ENCODE measurements at regions not wholly inside any gene's neighbourhood (a gene's known extent, or its start where the extent isn't known, plus 50 kb on each side); places are given as distances from the start of the nearest gene placed in this dataset.

DNA sequence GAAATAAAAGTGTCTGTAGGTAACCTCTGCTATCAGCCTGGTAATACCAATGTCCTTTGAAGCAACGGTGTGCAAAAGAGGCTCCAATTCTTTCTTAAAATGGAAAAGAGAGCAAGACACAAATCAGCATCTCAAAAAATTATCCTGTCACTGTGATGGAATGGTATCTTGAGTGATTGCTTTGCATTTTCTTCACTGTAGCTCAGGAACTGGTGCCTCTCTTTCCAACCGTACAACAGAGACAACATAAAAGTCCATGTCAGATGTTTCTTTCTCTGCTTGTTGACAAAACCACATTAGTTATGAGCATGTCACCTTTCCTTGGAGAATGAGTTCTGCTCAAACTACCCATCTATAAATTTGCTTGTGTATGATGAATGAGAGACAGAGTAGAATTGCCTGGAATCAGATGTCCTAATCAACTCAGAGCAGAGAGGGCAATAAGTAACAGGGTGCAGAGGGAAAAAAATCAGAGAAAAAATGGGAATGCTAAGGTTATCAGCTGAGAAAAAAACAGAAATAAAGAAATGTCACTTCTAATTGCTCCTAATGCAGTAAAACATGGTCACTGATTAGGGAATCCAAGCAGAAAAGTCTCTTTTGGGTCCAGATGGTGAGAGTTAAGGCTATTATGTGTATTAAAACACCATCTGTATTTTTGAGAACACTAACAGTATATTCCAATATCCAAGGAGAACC, 465.0 kb upstream of the ATP2B1 start:
- TF ChIP-seq EZH2phosphoT487 (conservative IDR thresholded peaks at IDR 0.05; ENCODE audit: low read length): no peak
- TF ChIP-seq, protein P1, sequence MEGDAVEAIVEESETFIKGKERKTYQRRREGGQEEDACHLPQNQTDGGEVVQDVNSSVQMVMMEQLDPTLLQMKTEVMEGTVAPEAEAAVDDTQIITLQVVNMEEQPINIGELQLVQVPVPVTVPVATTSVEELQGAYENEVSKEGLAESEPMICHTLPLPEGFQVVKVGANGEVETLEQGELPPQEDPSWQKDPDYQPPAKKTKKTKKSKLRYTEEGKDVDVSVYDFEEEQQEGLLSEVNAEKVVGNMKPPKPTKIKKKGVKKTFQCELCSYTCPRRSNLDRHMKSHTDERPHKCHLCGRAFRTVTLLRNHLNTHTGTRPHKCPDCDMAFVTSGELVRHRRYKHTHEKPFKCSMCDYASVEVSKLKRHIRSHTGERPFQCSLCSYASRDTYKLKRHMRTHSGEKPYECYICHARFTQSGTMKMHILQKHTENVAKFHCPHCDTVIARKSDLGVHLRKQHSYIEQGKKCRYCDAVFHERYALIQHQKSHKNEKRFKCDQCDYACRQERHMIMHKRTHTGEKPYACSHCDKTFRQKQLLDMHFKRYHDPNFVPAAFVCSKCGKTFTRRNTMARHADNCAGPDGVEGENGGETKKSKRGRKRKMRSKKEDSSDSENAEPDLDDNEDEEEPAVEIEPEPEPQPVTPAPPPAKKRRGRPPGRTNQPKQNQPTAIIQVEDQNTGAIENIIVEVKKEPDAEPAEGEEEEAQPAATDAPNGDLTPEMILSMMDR (IDR thresholded peaks at IDR 0.05; ENCODE audit: insufficient read depth, low read length, poor library complexity, severe bottlenecking): no peak

DNA sequence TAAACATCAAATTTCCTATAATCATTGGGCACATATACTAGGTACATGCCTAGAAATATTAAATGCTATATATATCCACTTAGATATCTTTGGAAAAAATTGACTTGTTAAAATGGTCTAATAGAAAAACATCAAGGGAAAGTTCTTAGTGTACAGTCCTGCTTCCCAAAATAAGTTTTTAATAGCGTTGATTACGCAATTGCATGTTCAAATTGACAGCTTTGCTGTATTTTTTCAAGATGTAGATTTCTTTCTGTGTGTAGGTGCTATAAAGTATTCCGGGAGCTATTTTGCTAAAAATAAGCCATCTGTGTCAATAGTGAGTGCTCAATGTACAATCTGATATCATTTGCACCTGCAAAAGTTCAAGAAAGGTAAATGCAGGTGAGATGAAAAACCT, 463.9 kb upstream of the ATP2B1 start:
- no peaks in the 10 kb centered on the region for H3K36me3 ChIP-seq (ENCODE audit: low read length)
- TF ChIP-seq, protein P1 (IDR thresholded peaks at IDR 0.05; ENCODE audit: insufficient read depth, low read length, poor library complexity, severe bottlenecking): no peak
- TF ChIP-seq EZH2phosphoT487 (conservative IDR thresholded peaks at IDR 0.05; ENCODE audit: low read length): no peak
- H3F3A ChIP-seq (ENCODE audit: insufficient read depth): no peaks in the 10 kb centered on the region
- H3K9ac ChIP-seq (ENCODE audit: low read length): no peak overlapping the region
- no peak overlapping the region for H3K27ac ChIP-seq (ENCODE audit: low read depth, low read length)
- H3K9me3 ChIP-seq (ENCODE audit: insufficient read depth, low read length): no peaks in the 10 kb centered on the region
- no peaks in the 10 kb centered on the region for H4K20me1 ChIP-seq (ENCODE audit: low read depth, low read length)
- no peaks in the 10 kb centered on the region for H3K9me2 ChIP-seq (replicated peaks; ENCODE audit: insufficient read depth, low read length)
- no peak overlapping the region for H2AFZ ChIP-seq (ENCODE audit: low read depth, low read length, severe bottlenecking)
- H3K4me3 ChIP-seq (ENCODE audit: insufficient read depth, low read length, poor library complexity, severe bottlenecking): no peak overlapping the region
- H3K27me3 ChIP-seq (ENCODE audit: low read length): no peaks in the 10 kb centered on the region
- no peak overlapping the region for H3K4me2 ChIP-seq (ENCODE audit: low read depth, low read length, poor library complexity, severe bottlenecking)
- no peaks in the 10 kb centered on the region for H3K79me2 ChIP-seq (ENCODE audit: insufficient read depth, low read length)

More for the DNA sequence above, 465.0 kb upstream of the ATP2B1 start:
- H4K20me1 ChIP-seq (ENCODE audit: low read depth, low read length): no peaks in the 10 kb centered on the region
- H3K27me3 ChIP-seq (ENCODE audit: low read length): no peaks in the 10 kb centered on the region
- H3K4me2 ChIP-seq (ENCODE audit: low read depth, low read length, poor library complexity, severe bottlenecking): no peak overlapping the region
- H3K9me3 ChIP-seq (ENCODE audit: insufficient read depth, low read length): no peaks in the 10 kb centered on the region
- no peak overlapping the region for H2AFZ ChIP-seq (ENCODE audit: low read depth, low read length, severe bottlenecking)
- H3K9ac ChIP-seq (ENCODE audit: low read length): no peak overlapping the region
- no peaks in the 10 kb centered on the region for H3K36me3 ChIP-seq (ENCODE audit: low read length)
- H3K9me2 ChIP-seq (replicated peaks; ENCODE audit: insufficient read depth, low read length): no peaks in the 10 kb centered on the region
- no peak overlapping the region for H3K27ac ChIP-seq (ENCODE audit: low read depth, low read length)
- H3F3A ChIP-seq (ENCODE audit: insufficient read depth): no peaks in the 10 kb centered on the region
- H3K4me3 ChIP-seq (ENCODE audit: insufficient read depth, low read length, poor library complexity, severe bottlenecking): no peak overlapping the region
- H3K79me2 ChIP-seq (ENCODE audit: insufficient read depth, low read length): no peaks in the 10 kb centered on the region

DNA sequence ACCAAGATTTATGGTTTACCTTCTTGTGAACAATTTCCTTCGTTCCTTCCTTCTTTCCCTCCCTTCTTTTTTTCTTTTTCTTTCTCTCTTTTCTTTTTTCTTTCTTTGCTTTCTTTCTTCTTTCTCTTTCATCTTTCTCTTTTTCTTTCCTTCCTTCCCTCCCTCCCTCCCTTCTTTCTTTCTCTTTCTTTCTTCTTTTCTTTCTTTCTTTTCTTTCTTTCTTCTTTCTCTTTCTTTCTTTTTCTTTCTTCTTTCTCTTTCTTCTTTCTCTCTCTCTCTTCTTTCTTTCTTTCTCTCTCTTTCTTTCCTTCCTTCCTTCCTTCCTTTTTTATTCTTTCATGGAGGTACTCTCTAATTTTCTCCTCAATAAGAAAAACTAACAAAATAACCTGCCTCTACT, 462.1 kb upstream of the ATP2B1 start:
- no peaks in the 10 kb centered on the region for H4K20me1 ChIP-seq (ENCODE audit: low read depth, low read length)
- no peaks in the 10 kb centered on the region for H3K36me3 ChIP-seq (ENCODE audit: low read length)
- H3K9me2 ChIP-seq (replicated peaks; ENCODE audit: insufficient read depth, low read length): no peaks in the 10 kb centered on the region
- H3K4me3 ChIP-seq (ENCODE audit: insufficient read depth, low read length, poor library complexity, severe bottlenecking): no peak overlapping the region
- H3K27me3 ChIP-seq (ENCODE audit: low read length): no peaks in the 10 kb centered on the region
- H3K79me2 ChIP-seq (ENCODE audit: insufficient read depth, low read length): no peaks in the 10 kb centered on the region
- no peak overlapping the region for H3K9ac ChIP-seq (ENCODE audit: low read length)
- no peak overlapping the region for H2AFZ ChIP-seq (ENCODE audit: low read depth, low read length, severe bottlenecking)
- no peak for TF ChIP-seq EZH2phosphoT487 (conservative IDR thresholded peaks at IDR 0.05; ENCODE audit: low read length)
- TF ChIP-seq, protein P1 (IDR thresholded peaks at IDR 0.05; ENCODE audit: insufficient read depth, low read length, poor library complexity, severe bottlenecking): no peak
- no peaks in the 10 kb centered on the region for H3K9me3 ChIP-seq (ENCODE audit: insufficient read depth, low read length)
- H3F3A ChIP-seq (ENCODE audit: insufficient read depth): no peaks in the 10 kb centered on the region
- no peak overlapping the region for H3K27ac ChIP-seq (ENCODE audit: low read depth, low read length)
- H3K4me2 ChIP-seq (ENCODE audit: low read depth, low read length, poor library complexity, severe bottlenecking): no peak overlapping the region
